ACC112 (cell line): ENCODE measurements at regions not wholly inside any gene's neighbourhood (a gene's known extent, or its start where the extent isn't known, plus 50 kb on each side); places are given as distances from the start of the nearest gene placed in this dataset.
A peak's percentile ranks its signal among the peaks of the same experiment; 100 is the strongest.

Experiments
- H2AFZ ChIP-seq: fragments of 200-600 bp; sonication (generic); one replicate; pipeline ENCODE4 v1.6.0; 2017; ENCODE audit warnings: antibody characterized with exemption, low read length; ENCODE audit not compliant: unreplicated experiment
- H3K27ac ChIP-seq: fragments of 200-600 bp; sonication (generic); 2 replicates; pipeline ENCODE4 v1.5.1; 2014; ENCODE audit warnings: low read depth, mild to moderate bottlenecking, antibody characterized with exemption, low read length, moderate library complexity
- H3K27me3 ChIP-seq: fragments of 200-600 bp; sonication (generic); 2 replicates; pipeline ENCODE4 v1.6.1; 2014; ENCODE audit warnings: mild to moderate bottlenecking, antibody characterized with exemption, low read length, moderate library complexity, mixed read lengths; ENCODE audit not compliant: insufficient read depth
- H3K36me3 ChIP-seq: fragments of 200-600 bp; sonication (generic); 2 replicates; pipeline ENCODE4 v1.6.1; 2016; ENCODE audit warnings: mild to moderate bottlenecking, antibody characterized with exemption, low read length, moderate library complexity, mixed read lengths; ENCODE audit not compliant: insufficient read depth
- H3K4me1 ChIP-seq: fragments of 200-600 bp; sonication (generic); one replicate; pipeline ENCODE4 v1.6.1; 2016; ENCODE audit warnings: low read length, mixed read lengths; ENCODE audit not compliant: insufficient read depth, unreplicated experiment, control insufficient read depth
- H3K4me3 ChIP-seq: fragments of 200-600 bp; sonication (generic); 2 replicates; pipeline ENCODE4 v1.5.1; 2014; ENCODE audit warnings: mild to moderate bottlenecking, low read depth, low read length
- H3K79me2 ChIP-seq: fragments of 200-600 bp; sonication (generic); one replicate; pipeline ENCODE4 v1.6.0; 2016; ENCODE audit warnings: low read length; ENCODE audit not compliant: control insufficient read depth, unreplicated experiment, insufficient read depth

DNA sequence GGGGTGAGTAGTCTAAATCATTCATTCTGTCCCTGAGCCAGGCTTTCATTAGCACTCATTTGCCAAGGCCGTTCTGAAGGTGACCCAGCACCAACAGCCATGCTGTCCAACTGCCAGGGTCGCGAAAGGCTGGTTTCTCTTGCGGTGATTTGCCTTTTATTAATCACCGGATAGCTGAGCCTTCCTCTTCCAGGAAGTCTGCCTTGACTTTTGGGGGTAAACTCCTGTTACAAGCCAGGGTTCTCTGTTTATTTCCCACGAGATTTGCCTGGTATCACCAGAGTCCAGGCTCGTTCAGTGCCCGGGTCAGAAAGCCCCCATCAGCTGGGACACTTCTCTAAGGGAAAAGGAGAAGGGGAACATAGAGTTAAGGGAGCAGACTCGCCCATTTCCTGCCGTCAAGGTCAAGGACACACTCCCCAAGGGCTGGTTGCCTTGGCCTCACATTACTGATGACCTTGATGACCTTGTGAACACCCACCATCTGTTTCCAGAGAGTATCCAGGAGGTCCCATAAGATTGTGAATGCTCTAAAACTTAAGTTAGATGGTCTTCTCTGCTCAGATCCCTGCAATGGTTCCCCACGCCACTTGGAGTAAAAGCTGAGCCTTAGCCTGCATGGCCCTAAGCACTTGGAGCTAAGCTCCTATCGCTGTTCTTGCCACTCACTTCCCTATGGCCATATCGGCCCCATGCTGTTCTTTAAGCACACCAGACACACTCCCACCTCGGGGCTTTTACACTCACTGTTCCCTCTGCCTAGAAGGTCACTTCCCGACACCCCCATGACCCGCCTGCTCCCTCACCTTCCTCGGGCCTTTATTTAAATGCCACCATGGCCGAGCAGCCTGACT is 96.0 kb upstream of the EPCAM start:
- peak overlapping the region; percentile 44 for H2AFZ ChIP-seq
- H3K4me3 ChIP-seq, result peak overlapping the region; percentile 50
- H3K4me1 ChIP-seq, result peaks cover 34% of the 10 kb centered on the region
- no peaks in the 10 kb centered on the region for H3K36me3 ChIP-seq
- no peaks in the 10 kb centered on the region for H3K79me2 ChIP-seq
- no peaks in the 10 kb centered on the region for H3K27me3 ChIP-seq
- H3K27ac ChIP-seq, result no peak overlapping the region

GRCh38 chr2:47272031-47272864 is 95.9 kb upstream of the CALM2 start:
- peak overlapping the region; percentile 44 for H2AFZ ChIP-seq

DNA sequence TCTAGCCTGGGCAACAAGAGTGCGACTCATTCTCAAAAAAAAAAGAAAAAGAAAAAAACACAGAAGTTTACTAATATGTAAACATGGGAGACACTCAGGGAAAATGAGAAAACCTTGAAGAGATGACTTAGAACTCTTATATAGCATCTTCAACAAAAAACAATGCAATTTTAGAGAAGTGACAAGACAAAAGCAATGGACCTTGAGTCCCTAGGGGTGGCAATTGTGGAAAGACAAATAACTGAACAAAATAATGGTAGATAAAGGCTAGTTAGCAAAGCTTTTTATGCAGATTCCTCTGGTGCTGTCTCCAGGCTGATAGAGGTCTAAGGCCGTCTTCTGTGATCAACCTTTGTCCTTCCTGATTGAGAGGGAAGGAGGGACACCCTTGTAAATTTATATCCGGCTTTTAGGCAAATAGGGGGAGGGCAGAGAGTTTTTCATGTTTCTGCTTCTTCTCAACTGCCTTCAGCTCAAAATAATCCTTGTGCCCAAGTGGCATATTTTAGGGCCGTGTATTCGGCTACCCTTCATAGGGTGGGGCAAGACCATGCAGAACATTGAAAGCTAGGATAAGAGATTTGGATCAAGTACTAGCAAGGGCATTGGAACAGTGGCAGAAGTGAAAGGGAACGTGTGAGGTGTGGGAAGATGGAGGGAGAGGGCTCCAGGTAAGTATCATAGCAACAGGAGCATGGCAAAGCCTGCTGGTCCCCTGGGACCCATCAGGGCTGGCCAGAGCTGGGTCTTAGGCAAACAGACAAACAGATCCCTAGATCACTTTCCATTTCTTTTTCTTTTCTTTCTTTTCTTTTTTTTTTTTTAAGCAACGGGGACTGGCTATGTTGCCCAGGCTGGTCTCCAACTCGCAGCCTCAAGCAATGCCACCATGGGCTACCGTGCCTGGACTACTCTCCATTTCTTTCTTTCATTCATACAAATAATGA is 95.0 kb upstream of the CALM2 start:
- Histone ChIP-seq H3K36me3 (no peaks in the 10 kb centered on the region), H2AFZ (peak overlapping the region; percentile 44), H3K79me2 (no peaks in the 10 kb centered on the region), H3K4me3 (no peak overlapping the region), H3K4me1 (peaks cover 34% of the 10 kb centered on the region), H3K27me3 (no peaks in the 10 kb centered on the region), H3K27ac (peak overlapping the region; percentile 18; the same call in 1 of the 2 replicates)

More at GRCh38 chr2:47272031-47272864, 95.9 kb upstream of the CALM2 start:
- no peaks in the 10 kb centered on the region for H3K27me3 ChIP-seq
- H3K27ac ChIP-seq, result no peak overlapping the region; the same call in 1 of the 2 replicates
- H3K4me1 ChIP-seq, result peaks cover 34% of the 10 kb centered on the region
- no peaks in the 10 kb centered on the region for H3K79me2 ChIP-seq
- H3K4me3 ChIP-seq, result peak overlapping the region; percentile 50
- H3K36me3 ChIP-seq, result no peaks in the 10 kb centered on the region

GRCh38 chr2:47270421-47270820 is 94.1 kb upstream of the CALM2 start:
- Histone ChIP-seq H3K27me3 (no peaks in the 10 kb centered on the region), H3K4me1 (peaks cover 34% of the 10 kb centered on the region), H2AFZ (no peak overlapping the region), H3K79me2 (no peaks in the 10 kb centered on the region), H3K36me3 (no peaks in the 10 kb centered on the region), H3K27ac (peak overlapping the region; percentile 79), H3K4me3 (no peak overlapping the region)

DNA sequence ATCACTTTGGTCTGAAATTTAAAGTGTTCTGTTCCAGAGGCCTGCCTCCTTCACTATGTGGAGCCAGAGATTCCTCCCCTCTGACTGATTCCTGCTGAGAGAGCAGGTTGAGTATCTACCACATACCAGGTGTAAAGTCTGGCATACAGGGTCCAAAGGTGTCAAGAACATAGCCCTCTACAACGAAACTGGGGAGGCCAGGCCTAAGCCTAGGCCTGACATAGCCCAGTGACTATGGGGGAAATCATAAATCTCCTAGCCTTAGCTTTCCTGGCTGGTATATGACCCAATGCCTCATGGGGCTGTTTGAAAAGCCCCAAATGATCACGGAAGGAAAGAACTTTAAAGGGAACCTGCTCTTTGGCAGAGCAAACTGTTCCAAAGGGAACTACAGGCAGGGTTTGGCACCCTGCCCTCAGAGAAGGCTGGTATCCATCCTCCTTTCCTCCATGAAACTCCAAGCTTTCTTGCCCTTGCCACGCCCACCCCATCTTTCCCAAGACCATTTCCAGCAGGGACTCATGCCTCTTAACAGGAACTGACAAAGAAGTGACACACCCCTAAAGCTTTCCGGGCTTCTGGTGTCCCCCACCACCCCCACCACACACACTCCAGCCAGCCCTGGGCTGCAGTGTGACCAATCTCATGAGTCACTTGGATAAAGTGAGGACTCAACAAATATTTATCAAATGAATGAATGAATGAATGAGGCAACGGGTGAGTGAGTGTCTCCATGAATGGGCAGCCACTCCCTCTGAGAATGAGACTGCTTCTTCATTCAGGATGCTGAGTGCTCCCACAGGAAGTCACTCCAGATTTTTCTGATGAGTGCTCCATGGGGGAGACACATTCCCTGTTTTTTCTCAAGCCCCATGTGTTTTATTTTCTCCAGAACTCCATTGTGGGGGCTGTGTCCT is 93.3 kb upstream of the CALM2 start:
- Histone ChIP-seq H3K4me1 (peaks cover 32% of the 10 kb centered on the region), H3K27ac (peak overlapping the region; percentile 95), H3K4me3 (0 out of 2 replicates have a peak overlapping the region, but pooled peaks have one; percentile 19), H2AFZ (peak overlapping the region; percentile 87), H3K36me3 (no peaks in the 10 kb centered on the region), H3K27me3 (no peaks in the 10 kb centered on the region), H3K79me2 (no peaks in the 10 kb centered on the region)

GRCh38 chr2:47267711-47268086 is 91.4 kb upstream of the CALM2 start:
- Histone ChIP-seq H3K79me2 (no peaks in the 10 kb centered on the region), H2AFZ (no peak overlapping the region), H3K27ac (no peak overlapping the region), H3K4me3 (no peak overlapping the region), H3K27me3 (no peaks in the 10 kb centered on the region), H3K4me1 (peaks cover 24% of the 10 kb centered on the region), H3K36me3 (no peaks in the 10 kb centered on the region)

DNA sequence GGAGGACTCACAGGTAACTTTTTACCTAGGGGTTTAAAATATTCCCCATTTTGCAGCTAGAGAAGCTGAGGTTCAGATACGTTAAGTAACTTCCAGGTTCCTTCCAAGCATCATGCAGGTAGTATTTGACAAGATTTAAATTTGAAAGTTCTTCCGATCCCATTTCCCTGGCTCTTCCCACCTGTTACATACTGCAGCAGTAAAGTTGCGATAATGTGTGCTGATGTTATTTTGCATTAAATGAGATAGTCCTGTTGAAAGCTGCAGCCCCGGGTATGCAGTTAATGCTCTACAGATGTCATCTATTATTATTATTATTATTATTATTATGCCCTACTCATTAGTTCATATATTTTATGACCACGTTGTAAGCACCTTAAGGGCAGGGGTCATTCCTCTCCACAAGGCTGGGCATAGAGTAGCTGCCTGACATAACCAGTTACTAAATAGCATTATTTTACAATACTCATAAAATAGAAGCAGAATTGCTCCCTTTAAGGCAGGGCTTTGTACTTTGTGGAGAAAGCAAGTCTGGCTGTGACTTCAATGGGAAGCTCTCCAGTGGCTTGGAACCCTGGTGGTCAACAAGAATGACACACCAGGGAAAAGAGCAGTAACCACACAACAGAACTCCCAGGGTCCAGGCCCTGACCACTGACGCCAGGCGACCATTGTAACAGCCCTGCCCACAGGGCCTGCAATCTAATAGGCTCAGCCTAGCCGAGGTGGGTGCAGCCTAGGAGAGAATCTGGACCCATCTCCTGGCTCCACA is 90.8 kb upstream of the CALM2 start:
- Histone ChIP-seq H3K27me3 (no peaks in the 10 kb centered on the region), H2AFZ (no peak overlapping the region), H3K79me2 (no peaks in the 10 kb centered on the region), H3K4me1 (peaks cover 24% of the 10 kb centered on the region), H3K36me3 (no peaks in the 10 kb centered on the region), H3K27ac (no peak overlapping the region), H3K4me3 (no peak overlapping the region)

GRCh38 chr2:47265751-47266231 is 89.5 kb upstream of the CALM2 start:
- Histone ChIP-seq H3K79me2 (no peaks in the 10 kb centered on the region), H3K4me3 (no peak overlapping the region), H3K4me1 (peaks cover 13% of the 10 kb centered on the region), H3K36me3 (no peaks in the 10 kb centered on the region), H2AFZ (no peak overlapping the region), H3K27me3 (no peaks in the 10 kb centered on the region), H3K27ac (no peak overlapping the region)

DNA sequence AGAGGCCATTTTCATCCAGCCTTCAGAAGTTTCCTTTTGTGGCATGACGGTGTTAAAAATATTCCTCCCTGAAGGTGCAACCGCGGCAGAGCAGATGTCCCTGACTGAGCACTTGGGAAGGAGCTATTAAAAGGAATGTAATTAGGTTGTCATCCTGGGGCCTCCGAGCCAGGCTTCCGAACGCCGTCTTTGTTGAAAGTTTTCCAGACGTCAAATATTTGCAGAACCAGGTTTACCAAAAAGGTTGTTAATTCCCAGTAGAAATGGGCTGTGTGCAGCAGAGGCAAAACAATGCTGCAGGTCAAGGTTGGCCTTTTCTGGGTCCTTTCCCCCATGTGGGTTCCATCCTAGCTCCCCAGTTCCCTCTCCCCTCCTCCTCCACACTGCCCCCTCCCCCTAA is 88.8 kb upstream of the CALM2 start:
- no peak overlapping the region for H3K4me3 ChIP-seq
- no peak overlapping the region for H3K27ac ChIP-seq
- H3K27me3 ChIP-seq, result no peaks in the 10 kb centered on the region
- peaks cover 9% of the 10 kb centered on the region for H3K4me1 ChIP-seq
- no peaks in the 10 kb centered on the region for H3K79me2 ChIP-seq
- H3K36me3 ChIP-seq, result no peaks in the 10 kb centered on the region
- H2AFZ ChIP-seq, result no peak overlapping the region
